Chondrocyte (in vitro differentiated cells): ENCODE measurements at regions not wholly inside any gene's neighbourhood (a gene's known extent, or its start where the extent isn't known, plus 50 kb on each side); places are given as distances from the start of the nearest gene placed in this dataset.

Experiments used
- DNase-seq: peaks from one replicate; pipeline ENCODE4 v3.0.0; 2021; ENCODE audit warnings: mixed read lengths, low spot score
- H3K27ac Mint-ChIP-seq: one replicate; pipeline ENCODE4 v1.8.0; 2021; ENCODE audit warnings: mild to moderate bottlenecking, moderate library complexity, mixed read lengths; ENCODE audit not compliant: unreplicated experiment
- H3K27me3 Mint-ChIP-seq: 2 replicates; pipeline ENCODE4 v1.8.0; 2021; ENCODE audit warnings: low read depth, mixed read lengths
- H3K36me3 Mint-ChIP-seq: 2 replicates; pipeline ENCODE4 v1.8.0; 2021; ENCODE audit warnings: low read depth, mixed read lengths
- H3K4me1 Mint-ChIP-seq: 2 replicates; pipeline ENCODE4 v1.8.0; 2021; ENCODE audit warnings: low read depth, mild to moderate bottlenecking, mixed read lengths
- H3K4me3 Mint-ChIP-seq: one replicate; pipeline ENCODE4 v1.8.0; 2021; ENCODE audit warnings: mild to moderate bottlenecking, moderate library complexity, mixed read lengths; ENCODE audit not compliant: unreplicated experiment
- H3K9me3 Mint-ChIP-seq: 2 replicates; pipeline ENCODE4 v1.8.0; 2021; ENCODE audit warnings: low read depth, mixed read lengths
- CTCF ChIP-seq: fragments of 200-600 bp; sonication (generic); IDR thresholded peaks from 2 replicates; pipeline ENCODE4 v1.5.0; 2021; ENCODE audit warnings: antibody characterized with exemption, mild to moderate bottlenecking, moderate library complexity

DNA sequence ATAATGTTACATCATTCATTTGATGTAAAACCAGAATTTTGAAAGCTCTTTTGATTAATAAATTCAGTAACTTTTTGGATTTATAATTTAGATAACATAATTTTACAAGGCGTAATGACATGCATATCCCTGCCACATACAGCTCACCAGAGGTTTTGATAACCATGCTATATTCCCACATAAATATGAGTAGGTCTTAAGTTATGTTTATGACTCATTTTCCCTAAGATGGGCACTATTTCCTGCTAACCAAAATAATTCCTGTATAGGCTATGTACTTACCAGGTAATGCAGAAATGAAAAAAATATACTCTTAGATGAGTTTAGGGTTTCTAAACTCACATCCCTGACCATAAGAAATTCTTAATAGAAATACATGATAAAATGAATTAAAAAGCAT lies 93.9 kb upstream of the EDIL3 start:
- Mint-ChIP-seq H3K4me3 (no peak overlapping the region), H3K9me3 (no peaks in the 10 kb centered on the region)
- DNase-seq = no peak

DNA sequence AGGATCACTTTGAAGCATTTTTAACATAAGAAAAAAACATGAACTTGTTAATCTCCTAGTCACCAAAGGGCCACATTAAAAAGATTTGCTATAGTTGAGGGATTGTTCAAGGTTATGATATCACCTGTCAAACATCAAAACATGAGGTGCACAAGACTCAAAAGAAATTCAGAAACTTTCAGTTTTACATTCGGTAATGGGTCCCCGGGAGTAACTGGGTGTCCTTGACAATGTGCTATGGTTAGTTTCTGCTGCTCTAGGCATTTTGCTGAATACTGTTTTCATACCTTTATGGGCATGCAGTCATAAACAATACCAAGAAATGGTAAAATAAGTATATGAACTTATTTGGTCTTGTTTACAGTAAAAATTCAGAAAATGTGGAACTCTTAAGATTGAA lies 92.8 kb upstream of the EDIL3 start:
- no peak for DNase-seq
- Mint-ChIP-seq H3K27me3 (no peaks in the 10 kb centered on the region), H3K36me3 (no peaks in the 10 kb centered on the region), H3K27ac (no peak overlapping the region), H3K4me1 (no peaks in the 10 kb centered on the region), H3K4me3 (no peak overlapping the region), H3K9me3 (no peaks in the 10 kb centered on the region)
- no peak for TF ChIP-seq CTCF

More for the DNA sequence above, 93.9 kb upstream of the EDIL3 start:
- Mint-ChIP-seq H3K4me1 (no peaks in the 10 kb centered on the region), H3K36me3 (peaks cover 3% of the 10 kb centered on the region), H3K27me3 (no peaks in the 10 kb centered on the region), H3K27ac (no peak overlapping the region)
- no peak for TF ChIP-seq CTCF

- no peak overlapping the region for H3K27ac Mint-ChIP-seq
- H3K4me1 Mint-ChIP-seq = no peaks in the 10 kb centered on the region
- H3K4me3 Mint-ChIP-seq = no peak overlapping the region
- H3K9me3 Mint-ChIP-seq = peaks cover 2% of the 10 kb centered on the region
- DNase-seq = no peak
- peaks cover 5% of the 10 kb centered on the region for H3K36me3 Mint-ChIP-seq
- no peaks in the 10 kb centered on the region for H3K27me3 Mint-ChIP-seq
- no peak for TF ChIP-seq CTCF
These were observed 89.4 kb upstream of the EDIL3 start for GRCh38 chr5:84474126-84474525.

DNA sequence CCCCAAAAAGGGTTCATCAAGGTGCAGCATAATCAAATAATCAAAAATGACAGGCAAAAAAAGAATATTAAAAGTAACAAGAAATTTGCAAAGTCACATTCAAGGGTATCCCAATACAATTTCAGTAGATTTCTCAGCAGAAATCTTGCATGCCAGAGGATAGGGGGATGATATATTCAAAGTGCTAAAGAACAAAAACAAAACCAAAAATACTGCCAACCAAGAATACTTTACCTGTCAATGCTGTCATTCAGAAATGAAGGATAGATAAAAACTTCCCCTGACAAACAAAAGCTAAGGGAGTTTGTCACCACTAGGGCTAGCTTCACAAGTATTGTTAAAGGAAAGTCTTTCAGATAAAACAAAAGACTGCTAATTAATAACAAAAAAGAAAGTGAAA lies 68.7 kb upstream of the EDIL3 start:
- peaks cover 4% of the 10 kb centered on the region for H3K36me3 Mint-ChIP-seq
- H3K27me3 Mint-ChIP-seq = no peaks in the 10 kb centered on the region
- DNase-seq = no peak
- TF ChIP-seq CTCF = no peak
- no peak overlapping the region for H3K27ac Mint-ChIP-seq
- H3K4me3 Mint-ChIP-seq = no peak overlapping the region
- H3K4me1 Mint-ChIP-seq = peaks cover 15% of the 10 kb centered on the region
- H3K9me3 Mint-ChIP-seq = peaks cover 12% of the 10 kb centered on the region

DNA sequence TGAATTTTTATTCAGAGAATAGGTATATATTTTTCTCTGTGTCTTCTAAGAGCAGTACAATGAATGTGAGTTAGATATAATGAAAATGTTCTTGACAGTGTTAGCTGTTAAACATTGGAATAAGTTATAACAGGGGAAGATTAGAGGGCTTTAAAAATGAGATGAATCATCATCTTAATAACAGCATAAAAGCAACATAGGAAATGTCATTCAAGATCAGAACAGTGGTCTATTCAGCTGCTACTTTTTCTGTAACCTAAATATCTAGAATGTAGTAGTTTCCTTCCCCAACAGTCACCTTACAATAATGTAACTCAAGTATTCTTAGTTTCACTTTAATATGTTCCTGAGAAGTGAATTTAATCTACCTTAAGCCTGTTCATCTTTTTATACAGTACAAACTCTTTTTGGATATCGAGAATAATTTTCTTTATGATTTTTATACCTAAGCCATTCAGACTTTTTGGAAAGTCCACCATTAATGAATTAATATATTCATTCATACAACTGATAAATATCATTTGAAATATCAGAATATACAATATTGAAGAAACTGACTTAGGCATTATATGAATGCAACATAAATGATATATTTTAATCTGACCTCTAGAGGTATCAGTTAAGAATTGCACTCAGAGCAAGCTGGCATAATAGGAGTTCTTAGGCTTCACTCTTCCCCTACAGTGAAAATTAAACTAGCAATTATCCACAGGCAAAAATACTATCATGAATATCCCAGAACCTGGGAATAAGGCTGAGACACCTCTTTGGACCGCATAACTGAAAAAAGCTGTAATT lies 66.1 kb upstream of the EDIL3 start:
- H3K9me3 Mint-ChIP-seq = peaks cover 12% of the 10 kb centered on the region
- DNase-seq = no peak
- no peaks in the 10 kb centered on the region for H3K27me3 Mint-ChIP-seq
- H3K4me3 Mint-ChIP-seq = no peak overlapping the region
- peak; percentile 79 for TF ChIP-seq CTCF
- no peak overlapping the region for H3K27ac Mint-ChIP-seq
- H3K4me1 Mint-ChIP-seq = peaks cover 15% of the 10 kb centered on the region
- H3K36me3 Mint-ChIP-seq = peaks cover 4% of the 10 kb centered on the region
